Kidney (tissue), 13 donors: ENCODE measurements at regions not wholly inside any gene's neighbourhood (a gene's known extent, or its start where the extent isn't known, plus 50 kb on each side); places are given as distances from the start of the nearest gene placed in this dataset.

Source experiments
- DNase-seq, 5 donors: peaks; one replicate each; pipeline ENCODE4 v3.0.0-alpha.2; 2013 to 2020
- FAIRE-seq: peaks from 2 replicates; lab custom pipeline; 2012; peaks lifted over from hg19 to GRCh38; lab: Jason Lieb, UNC
- H3K27ac ChIP-seq, 2 donors: one replicate each; pipeline ENCODE4 v1.7.0; 2013; ENCODE audit warnings: low read depth in 2 of 2, low read length in 2 of 2, inconsistent platforms in 1 of 2
- H3K27me3 ChIP-seq: one replicate; pipeline ENCODE4 v1.7.1; 2013; ENCODE audit warnings: low read length, inconsistent platforms; ENCODE audit not compliant: control insufficient read depth, insufficient read depth
- H3K36me3 ChIP-seq, 3 donors: one replicate each; pipeline versions ENCODE4 v1.7.0 to v1.7.1; 2013; ENCODE audit warnings: low read length in 3 of 3, control low read depth in 1 of 3, inconsistent platforms in 1 of 3; ENCODE audit not compliant: insufficient read depth in 3 of 3, control insufficient read depth in 2 of 3
- H3K4me1 ChIP-seq, 3 donors: one replicate each; pipeline versions ENCODE4 v1.7.0 to v1.7.1; 2013; ENCODE audit warnings: low read length in 3 of 3, inconsistent platforms in 1 of 3, low read depth in 1 of 3; ENCODE audit not compliant: control insufficient read depth in 2 of 3, insufficient read depth in 2 of 3
- H3K4me3 ChIP-seq, 3 donors: one replicate each; pipeline versions ENCODE4 v1.7.0 to v1.8.1; 2013; ENCODE audit warnings: low read length in 3 of 3, control low read depth in 1 of 3, inconsistent platforms in 1 of 3
- H3K9ac ChIP-seq, 3 donors: one replicate each; pipeline versions ENCODE4 v1.7.0 to v1.7.1; 2013; ENCODE audit warnings: low read length in 3 of 3, control low read depth in 1 of 3, inconsistent platforms in 1 of 3
- H3K9me3 ChIP-seq, 3 donors: one replicate each; pipeline versions ENCODE4 v1.7.0 to v1.7.1; 2013; ENCODE audit warnings: low read length in 3 of 3, control low read depth in 1 of 3, inconsistent platforms in 1 of 3; ENCODE audit not compliant: control insufficient read depth in 2 of 3, insufficient read depth in 1 of 3
- CTCF ChIP-seq: IDR thresholded peaks from 3 replicates; pipeline ENCODE4 v1.5.1; 2012; ENCODE audit warnings: mild to moderate bottlenecking, moderate library complexity, borderline replicate concordance; ENCODE audit not compliant: insufficient read depth; ENCODE audit errors: extremely low read depth
- intact Hi-C: fragments of 100-400 bp; cut with DNase I; formaldehyde crosslinking; loops from one replicate; pipeline ENCODE4 v1.11.1; 2022
- donor health status: control.
- donor health status: control.
- donor health status: control.
- donor health status: control.
- donor health status: control.
- donor health status: DM: yes; HTN: yes; CAD: no.
- donor health status: Normal renal cell carcinoma (clear cell type).

DNA sequence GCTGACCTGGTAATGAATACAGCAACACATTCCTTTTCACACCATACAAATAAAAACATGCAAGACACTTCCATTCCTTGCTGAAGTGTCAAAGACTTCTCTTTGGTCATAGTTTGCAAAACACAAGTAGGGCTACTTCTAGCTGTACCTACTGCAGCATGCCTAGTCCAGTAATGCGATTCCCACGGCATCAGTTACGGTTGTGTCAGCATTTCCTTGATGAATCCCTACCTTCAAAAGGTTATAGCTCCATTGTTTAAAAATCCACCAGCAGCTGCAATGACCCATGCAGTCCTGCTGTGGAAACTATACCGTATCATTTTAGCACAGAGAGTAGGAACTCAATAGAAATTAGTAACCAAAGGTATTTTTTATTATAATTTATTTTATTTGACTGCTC, 1371.5 kb downstream of the EPHA7 start:
- intact Hi-C loops: no loop called here
- FAIRE-seq (no peak), DNase-seq (peak in 4 of 5 donors; percentile 44 to 86 (median 77))
- H3K27ac ChIP-seq: no peak overlapping the region
- H3K27me3 ChIP-seq: no peaks in the 10 kb centered on the region
- no peaks in the 10 kb centered on the region for H3K36me3 ChIP-seq
- H3K4me3 ChIP-seq: no peak overlapping the region
- H3K4me1 ChIP-seq: peaks cover 0 to 2% (median 0%) of the 10 kb centered on the region in 3 donors
- H3K9me3 ChIP-seq: no peaks in the 10 kb centered on the region
- no peak for TF ChIP-seq CTCF
- no peak overlapping the region for H3K9ac ChIP-seq

DNA sequence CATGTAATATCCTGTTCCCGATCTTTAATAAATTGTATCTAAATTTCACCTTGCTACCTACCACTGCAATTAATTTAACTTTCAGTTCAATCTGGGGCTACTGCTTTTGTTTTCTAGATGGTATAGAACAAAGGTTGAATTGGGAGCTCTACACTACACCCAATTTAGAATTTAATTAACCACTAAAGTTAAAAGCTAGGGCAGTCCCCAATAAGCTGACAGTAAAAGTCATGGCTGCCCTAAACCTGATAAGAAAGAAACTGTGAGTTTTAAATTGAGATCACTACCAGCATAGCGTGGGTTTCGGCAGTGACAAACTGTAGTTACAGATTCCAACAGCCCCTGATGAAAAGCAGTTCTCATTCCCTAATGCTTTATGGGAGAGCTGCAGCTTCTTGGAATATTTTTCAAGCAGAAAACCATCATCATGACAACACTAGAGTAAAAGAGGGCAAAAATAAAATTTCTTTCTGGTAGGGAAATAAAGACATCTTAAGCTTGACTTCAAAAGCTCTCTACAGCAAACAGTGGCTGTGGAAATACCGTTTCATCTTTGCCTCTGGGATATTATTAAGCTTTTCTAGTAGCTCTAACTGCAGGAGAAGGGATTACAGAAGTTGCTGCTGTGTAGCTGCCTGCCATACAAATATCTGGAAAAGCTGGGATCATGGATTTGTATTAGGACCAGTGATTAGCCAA, 1372.1 kb downstream of the EPHA7 start:
- TF ChIP-seq CTCF: no peak
- H3K9me3 ChIP-seq: no peaks in the 10 kb centered on the region
- FAIRE-seq (no peak), DNase-seq (peak in 2 of 5 donors; percentile 11 to 25)
- H3K4me3 ChIP-seq: no peak overlapping the region
- intact Hi-C loops: no loop called here
- no peaks in the 10 kb centered on the region for H3K36me3 ChIP-seq
- no peak overlapping the region for H3K27ac ChIP-seq
- no peak overlapping the region for H3K9ac ChIP-seq
- H3K4me1 ChIP-seq: peaks cover 0 to 2% (median 0%) of the 10 kb centered on the region in 3 donors
- no peaks in the 10 kb centered on the region for H3K27me3 ChIP-seq

GRCh38 chr6:92044312-92044711, 1375.0 kb downstream of the EPHA7 start:
- intact Hi-C loops: no loop called here
- H3K4me1 ChIP-seq: peaks cover 0 to 2% (median 0%) of the 10 kb centered on the region in 3 donors
- no peak overlapping the region for H3K27ac ChIP-seq
- no peaks in the 10 kb centered on the region for H3K36me3 ChIP-seq
- H3K9ac ChIP-seq: no peak overlapping the region
- no peaks in the 10 kb centered on the region for H3K9me3 ChIP-seq
- H3K27me3 ChIP-seq: no peaks in the 10 kb centered on the region
- DNase-seq (no peak), FAIRE-seq (no peak)
- no peak for TF ChIP-seq CTCF
- no peak overlapping the region for H3K4me3 ChIP-seq
